NT2/D1 (cell line): ENCODE measurements at regions not wholly inside any gene's neighbourhood (a gene's known extent, or its start where the extent isn't known, plus 50 kb on each side); places are given as distances from the start of the nearest gene placed in this dataset.

Source experiments
- DNase-seq: peaks from one replicate; pipeline ENCODE4 v3.0.0-alpha.2; 2011; ENCODE audit warnings: low read depth, low spot score
- H3K27me3 ChIP-seq: 2 replicates; pipeline ENCODE4 v1.6.0; 2011; ENCODE audit warnings: mild to moderate bottlenecking; ENCODE audit not compliant: insufficient read length, insufficient read depth
- H3K36me3 ChIP-seq: 2 replicates; pipeline ENCODE4 v1.6.1; 2011; ENCODE audit warnings: mild to moderate bottlenecking, low read length, mixed read lengths; ENCODE audit not compliant: insufficient read depth, insufficient read length
- H3K4me1 ChIP-seq: 2 replicates; pipeline ENCODE4 v1.5.1; 2011; ENCODE audit not compliant: insufficient read depth, insufficient read length
- H3K4me3 ChIP-seq: 2 replicates; pipeline ENCODE4 v1.5.1; 2011; ENCODE audit warnings: low read depth; ENCODE audit not compliant: insufficient read length
- H3K9ac ChIP-seq: 2 replicates; pipeline ENCODE4 v1.6.0; 2011; ENCODE audit warnings: low read depth; ENCODE audit not compliant: insufficient read length
- H3K9me3 ChIP-seq: 2 replicates; pipeline ENCODE4 v1.5.1; 2011; ENCODE audit warnings: mild to moderate bottlenecking, low read length; ENCODE audit not compliant: insufficient read depth
- SUZ12 ChIP-seq: IDR thresholded peaks from 2 replicates; pipeline ENCODE4 v1.6.1; 2011; ENCODE audit not compliant: insufficient read length, insufficient read depth; ENCODE audit errors: extremely low read depth
- YY1 ChIP-seq: IDR thresholded peaks from 2 replicates; pipeline ENCODE4 v1.6.1; 2011; ENCODE audit not compliant: insufficient read length, insufficient read depth
- ZNF274 ChIP-seq: IDR thresholded peaks from 2 replicates; pipeline ENCODE4 v1.6.1; 2011; ENCODE audit warnings: mild to moderate bottlenecking, low read depth, low read length

- H3K27me3 ChIP-seq, result no peaks in the 10 kb centered on the region
- DNase-seq, result no peak
- H3K4me3 ChIP-seq, result no peak overlapping the region
- no peak overlapping the region for H3K9ac ChIP-seq
- TF ChIP-seq YY1 (no peak), SUZ12 (no peak), ZNF274 (no peak)
- no peaks in the 10 kb centered on the region for H3K36me3 ChIP-seq
- no peaks in the 10 kb centered on the region for H3K4me1 ChIP-seq
- no peaks in the 10 kb centered on the region for H3K9me3 ChIP-seq
Observed at GRCh38 chr5:136538534-136538933, 173.2 kb upstream of the TRPC7 start.

- no peak for TF ChIP-seq YY1
- TF ChIP-seq SUZ12, result no peak
- TF ChIP-seq ZNF274, result no peak
- Histone ChIP-seq H3K4me3 (no peak overlapping the region), H3K36me3 (no peaks in the 10 kb centered on the region), H3K4me1 (no peaks in the 10 kb centered on the region), H3K9ac (no peak overlapping the region), H3K27me3 (no peaks in the 10 kb centered on the region), H3K9me3 (no peaks in the 10 kb centered on the region)
- no peak for DNase-seq
Observed at GRCh38 chr5:136529081-136529480, 163.7 kb upstream of the TRPC7 start.

DNA sequence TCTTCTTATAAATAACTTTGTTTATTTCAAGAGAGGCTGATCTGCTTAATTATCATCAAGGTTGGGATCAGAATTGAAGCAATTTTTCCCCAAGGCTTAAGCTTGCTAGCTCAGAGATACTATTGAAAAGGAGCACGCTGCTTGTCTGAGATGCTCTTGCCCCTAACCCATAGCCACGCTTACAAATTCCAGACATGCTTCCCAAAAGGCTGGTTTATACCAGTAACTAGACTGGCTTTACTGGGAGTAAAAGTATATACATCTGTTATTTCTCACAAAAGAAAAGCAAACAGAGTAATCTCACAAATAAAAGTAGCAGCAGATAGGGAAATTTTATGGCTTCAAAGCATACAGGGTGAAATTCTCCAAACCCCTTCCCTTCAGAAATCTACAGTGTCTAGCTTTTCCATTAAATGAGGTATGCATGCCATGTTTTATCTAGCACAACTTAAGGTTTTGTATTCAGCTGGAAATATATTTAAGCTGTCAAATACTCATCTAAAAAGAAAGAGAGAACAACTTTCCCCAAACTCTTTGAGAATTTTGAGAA, 163.2 kb upstream of the TRPC7 start:
- TF ChIP-seq YY1 (no peak), ZNF274 (no peak), SUZ12 (no peak)
- Histone ChIP-seq H3K27me3 (no peaks in the 10 kb centered on the region), H3K36me3 (no peaks in the 10 kb centered on the region), H3K4me3 (no peak overlapping the region), H3K9ac (no peak overlapping the region), H3K9me3 (no peaks in the 10 kb centered on the region), H3K4me1 (no peaks in the 10 kb centered on the region)
- DNase-seq, result no peak

- TF ChIP-seq SUZ12 (no peak), YY1 (no peak), ZNF274 (no peak)
- no peak for DNase-seq
Observed at GRCh38 chr5:136527311-136527710, 162.0 kb upstream of the TRPC7 start.

GRCh38 chr5:136526791-136527190, 161.4 kb upstream of the TRPC7 start:
- no peak overlapping the region for H3K9ac ChIP-seq
- H3K27me3 ChIP-seq, result no peaks in the 10 kb centered on the region
- DNase-seq, result no peak
- H3K9me3 ChIP-seq, result no peaks in the 10 kb centered on the region
- H3K4me1 ChIP-seq, result no peaks in the 10 kb centered on the region
- H3K36me3 ChIP-seq, result no peaks in the 10 kb centered on the region
- no peak for TF ChIP-seq YY1
- no peak for TF ChIP-seq SUZ12
- TF ChIP-seq ZNF274, result no peak
- no peak overlapping the region for H3K4me3 ChIP-seq

More at GRCh38 chr5:136527311-136527710, 162.0 kb upstream of the TRPC7 start:
- no peak overlapping the region for H3K4me3 ChIP-seq
- H3K27me3 ChIP-seq, result no peaks in the 10 kb centered on the region
- no peaks in the 10 kb centered on the region for H3K9me3 ChIP-seq
- no peak overlapping the region for H3K9ac ChIP-seq
- no peaks in the 10 kb centered on the region for H3K36me3 ChIP-seq
- H3K4me1 ChIP-seq, result no peaks in the 10 kb centered on the region

DNA sequence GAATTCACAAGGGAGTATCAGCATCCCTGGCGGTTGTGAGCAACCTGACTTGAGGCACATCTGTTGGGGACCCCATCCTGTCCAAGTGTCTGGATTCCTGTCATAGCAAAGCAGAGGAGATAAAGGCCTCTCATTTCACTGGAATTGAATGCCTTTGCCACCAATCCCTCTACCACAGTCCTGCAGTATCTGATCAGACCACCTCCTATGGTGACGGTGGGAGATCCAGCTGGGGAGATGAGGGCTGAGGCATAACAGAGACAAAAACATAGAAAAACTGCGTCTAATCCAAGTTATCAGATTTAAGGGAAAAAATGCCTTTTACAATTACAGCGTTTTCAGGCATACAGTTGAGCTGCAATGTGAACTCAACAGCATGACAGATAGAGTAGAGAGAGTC, 160.7 kb upstream of the TRPC7 start:
- Histone ChIP-seq H3K4me3 (no peak overlapping the region), H3K9ac (no peak overlapping the region), H3K36me3 (no peaks in the 10 kb centered on the region), H3K9me3 (no peaks in the 10 kb centered on the region), H3K4me1 (no peaks in the 10 kb centered on the region), H3K27me3 (no peaks in the 10 kb centered on the region)
- TF ChIP-seq ZNF274, result no peak
- no peak for TF ChIP-seq YY1
- TF ChIP-seq SUZ12, result no peak
- DNase-seq, result no peak

DNA sequence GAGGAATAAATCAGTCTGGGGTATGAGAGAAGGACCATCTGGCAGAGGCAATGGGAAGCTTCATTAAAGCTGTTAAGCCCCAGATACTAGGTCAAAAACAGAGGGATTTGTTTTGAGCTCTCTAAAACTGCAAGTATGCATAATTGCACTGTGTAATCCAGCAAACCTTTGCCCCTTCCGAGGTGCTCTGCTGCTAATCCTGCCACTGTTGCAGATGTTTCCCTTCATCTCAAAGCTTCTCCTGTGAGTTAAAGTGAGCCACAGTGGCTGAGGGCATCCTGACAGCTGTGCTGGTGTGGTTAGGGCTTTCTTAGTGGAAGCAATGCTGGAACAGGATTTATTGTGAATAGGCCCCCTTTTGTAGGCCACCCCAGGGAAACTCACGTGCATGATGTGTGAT, 160.3 kb upstream of the TRPC7 start:
- no peaks in the 10 kb centered on the region for H3K36me3 ChIP-seq

DNA sequence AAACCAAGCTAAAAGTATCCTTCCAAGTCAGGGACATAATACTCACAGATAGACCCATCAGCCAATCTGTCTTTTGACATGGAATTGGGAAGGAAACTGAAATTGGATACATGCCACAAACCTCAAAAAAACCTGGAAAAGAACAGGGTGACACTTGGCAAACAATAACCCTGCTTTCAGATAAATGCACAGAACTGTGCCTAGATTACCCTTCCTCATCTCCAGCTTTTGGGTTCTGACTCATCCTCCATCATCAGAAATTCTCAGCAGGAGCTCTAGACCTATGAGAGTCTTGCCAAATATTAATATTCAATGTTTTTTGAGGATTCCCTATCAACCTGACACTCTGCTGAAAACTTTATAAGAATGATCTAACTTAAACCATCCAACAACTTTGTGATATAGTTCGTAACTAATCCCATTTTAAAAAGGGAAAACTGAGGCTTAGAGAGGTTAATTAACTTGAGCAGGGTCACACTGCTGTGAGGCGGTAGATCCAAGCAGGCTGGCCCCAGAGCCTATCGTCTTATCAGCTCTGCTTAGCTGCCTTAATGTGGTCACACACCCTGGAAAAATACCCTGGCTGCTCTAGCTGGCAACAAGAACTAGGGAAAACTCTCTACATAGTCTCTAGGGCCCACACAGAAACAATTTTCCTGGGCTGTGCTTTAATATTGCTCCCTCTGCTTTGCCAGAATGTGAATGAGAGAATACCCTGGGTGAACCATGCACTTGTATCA, 157.0 kb upstream of the TRPC7 start:
- no peaks in the 10 kb centered on the region for H3K36me3 ChIP-seq
- H3K4me1 ChIP-seq, result no peaks in the 10 kb centered on the region
- TF ChIP-seq YY1, result no peak
- no peak for TF ChIP-seq SUZ12
- no peak for TF ChIP-seq ZNF274
- no peaks in the 10 kb centered on the region for H3K27me3 ChIP-seq
- no peaks in the 10 kb centered on the region for H3K9me3 ChIP-seq
- no peak overlapping the region for H3K4me3 ChIP-seq
- no peak overlapping the region for H3K9ac ChIP-seq
- DNase-seq, result no peak

More for the DNA sequence above, 160.3 kb upstream of the TRPC7 start:
- H3K9ac ChIP-seq, result no peak overlapping the region
- no peaks in the 10 kb centered on the region for H3K9me3 ChIP-seq
- no peaks in the 10 kb centered on the region for H3K4me1 ChIP-seq
- TF ChIP-seq YY1 (no peak), ZNF274 (no peak), SUZ12 (no peak)
- no peak for DNase-seq
- H3K27me3 ChIP-seq, result no peaks in the 10 kb centered on the region
- no peak overlapping the region for H3K4me3 ChIP-seq
